ENCODE measurements at regions not wholly inside any gene's neighbourhood (a gene's known extent, or its start where the extent isn't known, plus 50 kb on each side); places are given as distances from the start of the nearest gene placed in this dataset.

DNA sequence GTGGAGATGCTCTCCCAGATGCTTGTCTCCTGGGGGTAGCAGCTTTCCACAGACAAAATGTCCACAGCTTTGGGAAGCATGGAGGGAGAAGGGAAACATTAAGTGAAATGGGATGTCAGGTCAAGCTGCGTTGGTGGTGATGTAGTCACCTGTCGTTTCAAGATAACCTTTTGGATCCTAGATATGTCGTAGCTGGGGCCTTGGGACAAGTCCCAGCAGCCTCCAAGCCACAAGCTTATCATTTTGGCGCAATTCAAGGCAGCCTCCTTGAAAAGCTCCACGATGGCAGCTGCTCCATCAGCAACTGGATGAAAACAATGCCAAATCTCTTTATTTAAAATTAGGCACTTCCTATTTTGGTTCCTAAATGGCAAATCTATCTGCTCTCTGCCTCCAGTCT is 52.0 kb downstream of the RTL9 start:
- TF ChIP-seq CREB5 (CRISPR knock-in tag; IDR thresholded peaks at IDR 0.05; ENCODE audit: low read depth), result no peak
- TF ChIP-seq BACH2 (CRISPR knock-in tag; IDR thresholded peaks at IDR 0.05; ENCODE audit: borderline replicate concordance), result no peak
- no peak for TF ChIP-seq ZNF70 (CRISPR knock-in tag; IDR thresholded peaks at IDR 0.05)
- no peak for TF ChIP-seq ZFP30 (CRISPR knock-in tag; IDR thresholded peaks at IDR 0.05)
- no peak for TF ChIP-seq PPARA (CRISPR knock-in tag; IDR thresholded peaks at IDR 0.05; ENCODE audit: borderline replicate concordance)
- no peak for TF ChIP-seq ESRRG (CRISPR knock-in tag; IDR thresholded peaks at IDR 0.05)
- TF ChIP-seq ZC3H10 (CRISPR knock-in tag; IDR thresholded peaks at IDR 0.05), result no peak
- ATAC-seq, result no peak

GRCh38 chrX:110412971-110413726 is 54.5 kb downstream of the RTL9 start:
- TF ChIP-seq RARB (CRISPR knock-in tag; IDR thresholded peaks at IDR 0.05) (no peak), ZNF565 (CRISPR knock-in tag; conservative IDR thresholded peaks at IDR 0.05; ENCODE audit: low read depth) (no peak), CREB5 (CRISPR knock-in tag; IDR thresholded peaks at IDR 0.05; ENCODE audit: low read depth) (no peak), PPARA (CRISPR knock-in tag; IDR thresholded peaks at IDR 0.05; ENCODE audit: borderline replicate concordance) (no peak), OSR1 (CRISPR knock-in tag; IDR thresholded peaks at IDR 0.05) (no peak), ARNTL (CRISPR knock-in tag; IDR thresholded peaks at IDR 0.05; ENCODE audit: borderline replicate concordance, low read depth) (no peak), ISL1 (CRISPR knock-in tag; IDR thresholded peaks at IDR 0.05) (no peak), ZC3H10 (CRISPR knock-in tag; IDR thresholded peaks at IDR 0.05) (no peak), ESRRG (CRISPR knock-in tag; IDR thresholded peaks at IDR 0.05) (no peak), GLIS3 (CRISPR knock-in tag; IDR thresholded peaks at IDR 0.05) (no peak), ZNF70 (CRISPR knock-in tag; IDR thresholded peaks at IDR 0.05) (no peak), SNAI2 (CRISPR knock-in tag; IDR thresholded peaks at IDR 0.05) (no peak), BACH2 (CRISPR knock-in tag; IDR thresholded peaks at IDR 0.05; ENCODE audit: borderline replicate concordance) (no peak), ZFP3 (CRISPR knock-in tag; IDR thresholded peaks at IDR 0.05) (no peak)
- TF ChIP-seq, protein P1, sequence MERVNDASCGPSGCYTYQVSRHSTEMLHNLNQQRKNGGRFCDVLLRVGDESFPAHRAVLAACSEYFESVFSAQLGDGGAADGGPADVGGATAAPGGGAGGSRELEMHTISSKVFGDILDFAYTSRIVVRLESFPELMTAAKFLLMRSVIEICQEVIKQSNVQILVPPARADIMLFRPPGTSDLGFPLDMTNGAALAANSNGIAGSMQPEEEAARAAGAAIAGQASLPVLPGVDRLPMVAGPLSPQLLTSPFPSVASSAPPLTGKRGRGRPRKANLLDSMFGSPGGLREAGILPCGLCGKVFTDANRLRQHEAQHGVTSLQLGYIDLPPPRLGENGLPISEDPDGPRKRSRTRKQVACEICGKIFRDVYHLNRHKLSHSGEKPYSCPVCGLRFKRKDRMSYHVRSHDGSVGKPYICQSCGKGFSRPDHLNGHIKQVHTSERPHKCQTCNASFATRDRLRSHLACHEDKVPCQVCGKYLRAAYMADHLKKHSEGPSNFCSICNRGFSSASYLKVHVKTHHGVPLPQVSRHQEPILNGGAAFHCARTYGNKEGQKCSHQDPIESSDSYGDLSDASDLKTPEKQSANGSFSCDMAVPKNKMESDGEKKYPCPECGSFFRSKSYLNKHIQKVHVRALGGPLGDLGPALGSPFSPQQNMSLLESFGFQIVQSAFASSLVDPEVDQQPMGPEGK (CRISPR knock-in tag; IDR thresholded peaks at IDR 0.05; ENCODE audit: borderline replicate concordance), result no peak
- TF ChIP-seq, protein P2, sequence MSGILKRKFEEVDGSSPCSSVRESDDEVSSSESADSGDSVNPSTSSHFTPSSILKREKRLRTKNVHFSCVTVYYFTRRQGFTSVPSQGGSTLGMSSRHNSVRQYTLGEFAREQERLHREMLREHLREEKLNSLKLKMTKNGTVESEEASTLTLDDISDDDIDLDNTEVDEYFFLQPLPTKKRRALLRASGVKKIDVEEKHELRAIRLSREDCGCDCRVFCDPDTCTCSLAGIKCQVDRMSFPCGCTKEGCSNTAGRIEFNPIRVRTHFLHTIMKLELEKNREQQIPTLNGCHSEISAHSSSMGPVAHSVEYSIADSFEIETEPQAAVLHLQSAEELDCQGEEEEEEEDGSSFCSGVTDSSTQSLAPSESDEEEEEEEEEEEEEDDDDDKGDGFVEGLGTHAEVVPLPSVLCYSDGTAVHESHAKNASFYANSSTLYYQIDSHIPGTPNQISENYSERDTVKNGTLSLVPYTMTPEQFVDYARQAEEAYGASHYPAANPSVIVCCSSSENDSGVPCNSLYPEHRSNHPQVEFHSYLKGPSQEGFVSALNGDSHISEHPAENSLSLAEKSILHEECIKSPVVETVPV (CRISPR knock-in tag; IDR thresholded peaks at IDR 0.05), result no peak
- peak; percentile 96 for ATAC-seq

GRCh38 chrX:110413727-110414124 is 55.1 kb downstream of the RTL9 start:
- TF ChIP-seq ARNTL (CRISPR knock-in tag; IDR thresholded peaks at IDR 0.05; ENCODE audit: borderline replicate concordance, low read depth) (no peak), OSR1 (CRISPR knock-in tag; IDR thresholded peaks at IDR 0.05) (no peak), POU6F1 (CRISPR knock-in tag; IDR thresholded peaks at IDR 0.05; ENCODE audit: borderline replicate concordance, low read depth) (no peak), BACH2 (CRISPR knock-in tag; IDR thresholded peaks at IDR 0.05; ENCODE audit: borderline replicate concordance) (no peak), RARB (CRISPR knock-in tag; IDR thresholded peaks at IDR 0.05) (no peak), ZC3H10 (CRISPR knock-in tag; IDR thresholded peaks at IDR 0.05) (no peak), TSHZ2 (CRISPR knock-in tag; IDR thresholded peaks at IDR 0.05) (no peak), ZNF70 (CRISPR knock-in tag; IDR thresholded peaks at IDR 0.05) (no peak), GLIS3 (CRISPR knock-in tag; IDR thresholded peaks at IDR 0.05) (no peak), ZFP30 (CRISPR knock-in tag; IDR thresholded peaks at IDR 0.05) (no peak), PPARA (CRISPR knock-in tag; IDR thresholded peaks at IDR 0.05; ENCODE audit: borderline replicate concordance) (no peak), CSDC2 (CRISPR knock-in tag; IDR thresholded peaks at IDR 0.05) (no peak), ISL1 (CRISPR knock-in tag; IDR thresholded peaks at IDR 0.05) (no peak), TOX (CRISPR knock-in tag; IDR thresholded peaks at IDR 0.05; ENCODE audit: borderline replicate concordance) (no peak), SNAI2 (CRISPR knock-in tag; IDR thresholded peaks at IDR 0.05) (no peak)
- TF ChIP-seq, protein P1 (CRISPR knock-in tag; IDR thresholded peaks at IDR 0.05; ENCODE audit: borderline replicate concordance), result no peak
- TF ChIP-seq, protein P2 (CRISPR knock-in tag; IDR thresholded peaks at IDR 0.05), result no peak
- no peak for ATAC-seq
